AG08395 (cell line): ENCODE measurements at regions not wholly inside any gene's neighbourhood (a gene's known extent, or its start where the extent isn't known, plus 50 kb on each side); places are given as distances from the start of the nearest gene placed in this dataset.

Source experiments
- DNase-seq: peaks from one replicate; pipeline ENCODE4 v3.0.0; 2012; ENCODE audit warnings: mixed read lengths, low spot score

DNA sequence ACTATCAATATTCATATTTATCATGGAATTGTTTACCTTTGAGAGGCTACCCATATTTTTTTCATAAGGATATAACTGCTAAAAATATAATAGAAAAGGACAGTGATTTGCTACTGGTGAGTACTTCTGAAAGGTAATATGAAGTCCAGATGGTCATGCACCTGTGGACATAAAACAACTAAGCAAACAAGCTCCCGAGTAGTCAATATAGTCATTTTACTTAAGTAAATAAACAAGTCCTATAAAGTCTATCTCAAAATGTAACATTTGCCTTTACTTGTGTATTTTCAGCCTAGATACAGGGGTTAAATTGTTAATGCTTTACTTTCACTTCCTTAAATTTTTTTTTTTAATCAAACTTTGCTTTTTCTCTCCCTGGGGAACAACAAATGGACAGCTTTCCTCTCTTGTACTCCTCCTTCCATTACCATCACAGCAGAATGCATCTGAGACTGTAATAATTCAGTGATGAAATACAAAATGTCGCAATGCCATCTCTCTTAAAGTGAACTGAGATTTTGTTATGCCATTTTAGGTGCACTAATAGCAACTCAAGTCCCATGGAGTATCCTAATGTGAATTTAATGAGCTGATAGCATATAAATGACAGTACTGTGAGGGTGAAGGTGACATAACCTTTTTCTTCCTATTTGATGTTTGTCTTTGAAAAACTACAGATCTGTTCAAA is 1325.4 kb upstream of the ZEB2 start:
- no peak for DNase-seq

DNA sequence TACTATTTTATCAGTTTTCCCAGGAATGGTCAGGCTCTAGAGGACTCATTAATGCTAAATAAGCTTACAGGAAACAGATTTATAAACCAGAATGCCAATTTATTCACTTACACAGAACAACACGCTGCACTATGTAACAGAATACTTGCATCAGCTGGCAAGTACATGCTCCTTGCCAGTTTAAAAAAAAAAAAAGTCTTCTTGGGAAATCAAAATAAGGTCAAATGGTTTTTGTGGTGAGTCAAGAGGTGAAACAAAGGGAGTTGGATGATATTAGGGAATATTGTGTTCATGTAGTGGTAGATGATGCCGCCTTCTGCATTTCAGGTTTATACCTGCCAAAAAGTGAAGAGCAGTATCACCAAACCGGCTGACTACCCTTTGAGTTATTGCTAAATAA is 1322.1 kb upstream of the ZEB2 start:
- DNase-seq, result no peak

DNA sequence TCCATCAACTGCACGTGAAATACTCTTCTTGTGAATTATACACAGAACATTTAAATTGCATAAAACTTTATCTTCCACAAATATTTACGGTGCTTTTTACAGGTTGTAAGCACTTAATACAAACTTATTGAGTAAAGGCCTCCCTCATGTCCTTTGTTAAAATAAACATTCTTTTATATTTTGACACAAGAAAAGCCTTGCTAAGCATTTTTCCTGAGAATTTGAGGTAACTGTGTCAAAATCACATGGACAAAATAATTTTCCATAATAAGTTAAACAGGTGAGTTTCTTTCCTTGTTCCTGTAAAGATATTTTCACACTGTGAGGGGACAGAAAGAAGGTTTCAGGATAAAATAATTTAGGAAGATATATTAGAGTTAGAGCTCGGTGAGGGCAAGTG is 1317.1 kb upstream of the ZEB2 start:
- DNase-seq, result no peak

DNA sequence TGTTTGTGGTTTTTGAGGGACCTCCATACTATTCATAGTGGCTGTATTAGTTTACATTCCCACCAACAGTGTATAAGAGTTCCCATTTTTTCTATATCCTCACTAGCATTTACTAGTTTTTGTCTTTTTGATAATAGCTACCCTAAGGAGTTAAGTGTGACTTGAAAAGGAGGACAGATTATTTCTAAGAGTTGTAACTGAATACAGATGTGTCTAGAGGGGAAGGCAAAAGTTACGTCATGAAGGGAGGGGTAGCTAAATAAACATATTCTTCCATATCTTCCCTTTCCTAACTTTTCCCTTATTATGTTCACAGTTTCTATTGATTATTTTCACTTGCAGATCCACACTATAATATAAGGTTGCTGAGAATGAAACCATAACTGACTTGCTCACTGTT is 1315.7 kb upstream of the ZEB2 start:
- DNase-seq, result no peak

DNA sequence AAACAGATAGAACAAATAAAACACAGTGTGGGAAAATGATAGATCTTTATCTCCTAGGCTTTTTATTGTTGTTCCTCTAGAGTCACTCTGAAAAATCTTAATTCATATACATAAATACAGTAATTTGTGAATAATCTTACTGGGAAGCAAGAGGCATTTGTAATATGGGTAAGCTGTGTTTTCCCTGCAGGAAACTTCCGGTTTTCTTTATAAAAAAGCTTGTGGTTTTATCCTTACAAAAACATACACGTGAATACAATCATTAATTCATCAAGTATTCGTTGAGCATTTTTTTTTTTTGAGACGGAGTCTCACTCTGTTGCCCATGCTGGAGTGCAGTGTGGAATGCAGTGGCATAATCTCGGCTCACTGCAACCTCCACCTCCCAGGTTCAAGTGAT is 1312.8 kb upstream of the ZEB2 start:
- DNase-seq, result no peak

DNA sequence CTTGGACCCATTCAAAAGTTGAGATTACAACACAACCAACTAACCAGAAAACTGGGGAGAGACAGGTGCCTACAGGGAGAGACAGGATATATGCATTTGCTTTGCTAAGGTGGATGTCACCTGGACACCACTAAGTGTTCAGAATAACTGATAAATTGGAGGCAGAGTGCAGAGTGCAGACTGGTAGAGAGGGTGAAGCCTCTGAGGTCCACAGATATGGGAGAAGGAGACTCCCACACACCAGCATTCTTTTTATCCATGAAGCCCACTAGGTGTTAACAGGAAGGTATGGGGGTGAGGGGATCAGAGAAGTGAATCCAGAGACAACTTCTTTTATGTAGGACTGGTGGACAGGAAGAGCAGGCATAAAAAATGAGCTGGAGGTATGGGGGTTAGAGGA is 1310.0 kb upstream of the ZEB2 start:
- no peak for DNase-seq

DNA sequence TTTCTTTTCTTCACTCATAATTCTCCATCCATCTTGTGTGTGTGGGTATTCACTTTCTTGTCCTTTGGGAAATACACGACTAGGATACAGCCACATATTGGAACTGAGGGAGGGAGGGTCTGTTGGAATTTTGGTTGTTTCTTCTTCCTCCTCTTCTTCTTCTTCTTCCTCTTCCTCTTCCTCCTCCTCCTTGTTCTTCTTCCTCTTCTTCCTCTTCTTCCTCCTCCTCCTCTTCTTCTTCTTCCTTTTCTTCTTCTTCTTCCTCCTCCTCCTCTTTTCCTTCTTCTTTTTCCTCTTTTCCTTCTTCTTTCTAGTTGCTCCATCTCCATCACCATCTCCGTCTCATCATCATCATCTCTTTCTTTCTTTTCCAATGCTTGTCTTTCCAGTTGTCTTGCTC is 1307.3 kb upstream of the ZEB2 start:
- DNase-seq, result no peak

DNA sequence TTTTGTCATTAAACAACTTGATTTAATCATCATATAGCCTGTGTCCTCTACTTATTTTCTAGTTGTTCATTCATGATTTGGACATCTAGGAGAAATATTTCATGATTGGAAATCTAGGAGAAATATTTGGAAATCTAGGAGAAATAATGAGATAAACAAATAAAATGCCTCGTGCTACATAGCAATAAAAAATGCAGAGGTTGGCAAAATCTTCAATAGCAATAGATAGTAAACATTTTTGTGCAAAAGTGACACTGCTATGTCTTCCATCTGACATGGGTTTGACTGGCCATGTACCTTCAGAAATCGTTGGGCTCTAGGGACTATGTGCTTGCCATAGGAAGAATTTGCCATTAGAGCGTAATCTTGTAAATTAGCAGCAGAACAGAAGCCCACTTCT is 1304.5 kb upstream of the ZEB2 start:
- DNase-seq, result no peak

DNA sequence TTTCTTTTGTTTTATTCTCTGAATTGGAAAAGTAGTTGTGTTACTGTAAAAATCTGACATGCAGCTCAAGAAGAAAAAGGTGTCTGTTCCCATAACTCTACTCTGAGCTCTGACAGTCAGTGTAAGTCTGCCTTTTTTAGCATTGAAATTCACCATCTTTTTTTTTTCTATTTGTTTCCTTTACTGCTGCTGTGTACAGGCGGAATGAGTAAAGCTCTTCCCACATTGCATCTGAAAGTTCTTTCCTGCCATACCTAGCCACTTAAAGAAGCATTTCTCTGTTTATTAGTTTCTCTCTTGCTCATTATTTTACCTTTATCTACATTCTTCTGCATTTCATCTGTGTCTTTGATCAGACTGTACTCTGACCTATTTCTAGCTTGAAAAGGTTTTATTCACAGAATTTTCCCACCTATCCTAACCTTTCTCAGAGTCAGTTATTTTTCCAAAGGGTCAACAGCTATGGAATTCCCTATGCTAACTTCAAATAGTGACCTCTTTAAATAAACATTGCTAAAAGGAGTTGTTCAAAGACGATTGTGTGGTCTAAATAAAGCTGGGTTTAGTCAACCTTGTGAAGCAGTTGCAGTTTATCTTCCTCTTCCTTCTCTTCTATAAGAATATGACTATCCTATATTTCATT is 1303.1 kb upstream of the ZEB2 start:
- DNase-seq, result no peak

DNA sequence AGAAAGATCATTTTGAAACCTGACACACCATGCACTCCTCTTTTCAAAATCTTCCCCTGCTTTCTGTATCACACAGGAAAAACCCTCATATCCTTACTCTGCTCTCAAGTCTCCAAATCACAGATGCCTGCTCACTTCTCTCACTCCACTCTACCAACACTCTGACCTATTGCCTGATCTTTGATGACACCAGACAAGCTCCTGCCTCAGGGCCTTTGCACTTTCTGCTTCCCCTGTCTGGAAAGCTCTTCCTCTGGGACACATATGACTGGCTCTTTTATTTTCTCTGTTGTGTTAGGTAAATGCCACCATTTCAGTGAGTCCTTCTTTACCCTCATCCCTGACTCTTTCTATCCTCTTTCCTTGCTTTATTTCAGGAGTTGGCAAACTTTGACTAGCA is 1300.7 kb upstream of the ZEB2 start:
- DNase-seq, result no peak

DNA sequence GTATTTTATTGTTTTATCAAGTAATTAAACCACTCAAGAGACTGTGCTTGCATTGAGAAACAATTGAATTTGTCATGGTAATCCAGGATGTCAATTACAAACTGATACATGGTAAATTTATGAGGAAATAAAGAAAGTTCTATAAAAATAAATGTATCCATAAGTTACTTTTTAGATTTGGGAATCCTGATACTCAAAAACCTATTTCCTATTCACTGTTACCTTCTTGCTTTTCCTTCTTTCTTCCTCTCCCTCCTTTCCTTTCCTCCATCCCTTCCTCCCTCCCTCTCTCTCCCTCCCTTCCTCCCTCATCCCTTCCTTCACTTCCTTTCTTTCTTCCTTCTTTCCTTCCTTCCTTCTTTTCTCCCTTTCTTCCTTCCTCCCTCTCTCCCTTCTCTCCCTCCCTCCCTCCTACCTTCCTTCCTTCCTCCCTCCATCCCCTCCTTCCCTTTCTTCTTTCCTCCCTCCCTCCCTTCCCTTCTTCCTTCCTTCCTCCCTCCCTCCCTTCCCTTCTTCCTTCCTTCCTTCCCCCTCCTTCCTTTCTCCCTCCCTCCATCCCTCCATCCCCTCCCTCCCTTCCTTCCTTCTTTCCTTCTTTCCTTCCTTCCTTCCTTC is 1299.1 kb upstream of the ZEB2 start:
- DNase-seq, result no peak

DNA sequence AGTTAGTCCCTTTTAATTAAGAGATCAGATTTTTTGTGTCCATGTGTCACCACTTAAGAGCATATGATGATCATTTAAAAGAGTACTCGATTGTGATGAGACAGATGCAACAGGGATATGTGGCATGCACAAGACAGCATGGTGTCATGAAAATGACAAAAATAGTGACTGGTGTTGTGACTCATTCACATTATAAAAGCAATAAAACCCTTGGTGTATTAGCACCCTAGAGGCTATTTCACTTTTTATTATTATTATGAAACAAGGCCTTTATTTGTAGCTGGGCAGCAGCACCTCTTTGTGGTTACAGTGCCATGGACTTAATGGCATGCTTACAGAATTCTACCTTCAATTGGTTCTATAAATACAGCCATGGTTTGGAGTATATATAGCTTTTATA is 1296.0 kb upstream of the ZEB2 start:
- peak; percentile 3 for DNase-seq

DNA sequence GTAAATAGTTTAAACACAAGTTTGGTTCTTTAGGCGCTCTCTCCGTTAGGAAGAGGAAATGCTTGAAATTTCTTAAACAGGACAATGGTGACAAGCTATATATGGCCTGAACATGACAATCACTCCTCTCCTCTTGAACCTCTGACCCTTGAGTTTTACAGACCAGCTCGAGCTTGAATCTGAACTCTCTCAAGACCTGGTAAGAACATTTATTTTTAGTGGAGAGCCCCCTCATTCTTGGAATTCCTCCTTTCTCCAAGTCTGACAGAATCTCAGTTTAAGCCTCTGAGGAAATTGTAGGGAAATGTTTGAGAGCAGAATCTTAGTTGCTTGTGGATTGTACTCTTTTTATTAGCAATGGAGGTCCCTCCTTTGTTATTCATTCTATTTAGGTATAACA is 1293.6 kb upstream of the ZEB2 start:
- no peak for DNase-seq

DNA sequence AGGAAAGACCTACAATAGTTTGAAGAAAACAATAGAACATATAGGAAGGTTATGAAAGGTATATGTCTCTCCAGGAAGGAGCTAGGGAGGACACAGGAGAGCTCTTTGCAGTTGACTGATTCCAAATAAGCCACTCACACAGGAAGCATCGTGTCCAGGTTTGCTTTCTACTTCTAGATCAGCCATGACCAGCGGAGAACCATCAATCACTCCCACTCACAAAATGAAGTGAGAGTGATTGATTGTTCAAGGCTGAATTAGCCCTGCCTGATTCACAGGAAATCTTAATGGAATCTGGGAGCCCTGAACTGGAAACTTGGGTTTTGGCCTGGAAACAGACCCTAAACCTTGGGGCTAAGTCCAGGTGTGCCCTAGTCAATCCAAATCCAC is 1292.2 kb upstream of the ZEB2 start:
- DNase-seq, result no peak

DNA sequence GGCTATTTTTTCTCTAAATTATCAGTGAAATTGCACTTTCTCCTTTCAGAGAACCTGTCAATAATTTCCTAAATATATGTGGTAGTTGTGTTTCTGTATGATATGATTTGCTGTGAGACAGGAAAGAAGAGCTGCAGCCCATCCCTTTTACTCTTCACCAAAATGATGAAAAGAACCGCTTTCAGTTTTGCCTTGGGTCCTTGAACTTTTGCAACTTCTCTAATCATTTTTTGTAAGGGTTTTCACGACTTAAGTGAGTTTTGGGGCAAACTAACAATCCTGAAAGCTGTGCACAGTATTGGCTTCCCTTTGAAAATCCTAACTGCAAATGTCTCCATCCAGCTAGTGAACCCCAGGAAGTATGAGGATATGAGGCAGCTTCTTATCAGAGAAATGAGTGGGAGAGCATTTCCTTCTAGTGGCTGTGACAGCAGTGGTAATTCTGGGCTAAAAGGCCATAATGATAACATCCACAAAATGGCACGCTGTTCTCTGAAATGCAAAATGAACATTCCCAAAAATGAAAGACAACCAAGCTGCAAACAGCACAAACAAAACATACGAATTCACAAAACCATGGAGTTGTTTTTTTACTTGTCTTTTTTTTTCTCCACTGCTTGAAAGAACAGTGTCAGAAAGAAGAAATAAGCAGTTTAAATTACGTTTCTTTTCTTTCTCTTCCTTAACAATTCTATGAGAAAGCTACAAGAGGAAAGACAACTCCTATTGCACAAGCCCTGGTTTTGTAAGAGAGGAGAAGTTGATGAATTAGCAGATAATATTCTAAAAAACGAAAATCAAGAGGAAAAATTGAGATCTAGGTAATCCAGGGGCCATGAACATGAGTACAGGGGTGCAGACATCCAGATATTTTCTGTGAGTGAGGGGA is 1291.6 kb upstream of the ZEB2 start:
- DNase-seq, result no peak

DNA sequence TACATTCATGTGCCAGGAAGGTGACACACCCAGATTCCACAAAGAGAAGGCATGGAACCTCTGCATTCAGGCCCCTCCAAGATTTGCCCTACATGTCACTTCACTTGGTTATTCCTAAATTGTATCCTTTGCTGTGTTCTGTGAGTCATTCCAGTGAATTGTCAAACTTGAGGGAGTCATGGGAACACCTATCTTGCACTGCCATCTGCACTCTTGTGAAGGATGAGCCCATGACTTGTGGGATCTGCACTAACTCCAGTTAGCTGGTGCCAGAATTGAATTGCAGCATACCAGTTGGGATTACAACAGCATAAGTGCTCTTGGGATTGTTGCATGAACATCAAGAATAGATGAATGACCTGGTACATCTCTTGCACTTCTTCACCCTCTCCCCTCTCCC is 1288.0 kb upstream of the ZEB2 start:
- peak; percentile 4 for DNase-seq

DNA sequence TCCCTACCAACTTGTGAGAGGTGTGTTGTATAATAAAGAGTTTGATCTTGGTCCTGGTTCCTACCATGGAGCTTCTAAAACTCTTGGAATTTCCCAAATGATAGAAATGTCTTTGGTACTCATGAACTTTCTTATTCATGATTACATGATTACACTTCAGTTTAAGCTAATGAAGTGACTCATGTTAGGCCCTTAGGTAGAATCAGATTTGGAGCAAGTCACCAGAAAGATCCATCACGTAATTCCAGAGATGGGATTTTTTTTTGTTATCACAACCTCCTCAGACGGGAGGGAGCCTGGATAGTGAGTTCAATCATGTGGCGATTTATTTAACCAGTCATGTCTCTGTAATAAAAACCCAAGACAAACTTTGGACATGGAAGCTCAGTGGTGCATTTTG is 1287.6 kb upstream of the ZEB2 start:
- DNase-seq, result no peak

DNA sequence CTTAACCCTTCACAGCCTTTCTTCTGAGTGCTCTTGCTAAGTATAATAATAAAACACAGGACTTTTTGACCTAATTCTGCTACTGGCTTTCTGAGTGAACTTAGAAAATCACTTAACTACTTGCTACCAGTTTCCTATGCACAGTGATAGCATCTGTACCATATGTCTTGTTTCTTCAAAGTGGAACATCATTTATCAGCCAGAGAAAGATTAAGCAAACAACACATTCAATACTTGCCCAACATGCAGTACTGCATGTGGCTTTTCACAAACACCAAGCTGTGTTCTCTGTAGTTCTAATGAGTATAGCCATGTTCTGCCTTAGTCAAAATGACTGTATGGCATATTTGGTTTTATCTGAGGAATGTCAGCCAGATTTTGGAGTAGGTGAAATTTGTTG is 1286.6 kb upstream of the ZEB2 start:
- DNase-seq, result no peak

DNA sequence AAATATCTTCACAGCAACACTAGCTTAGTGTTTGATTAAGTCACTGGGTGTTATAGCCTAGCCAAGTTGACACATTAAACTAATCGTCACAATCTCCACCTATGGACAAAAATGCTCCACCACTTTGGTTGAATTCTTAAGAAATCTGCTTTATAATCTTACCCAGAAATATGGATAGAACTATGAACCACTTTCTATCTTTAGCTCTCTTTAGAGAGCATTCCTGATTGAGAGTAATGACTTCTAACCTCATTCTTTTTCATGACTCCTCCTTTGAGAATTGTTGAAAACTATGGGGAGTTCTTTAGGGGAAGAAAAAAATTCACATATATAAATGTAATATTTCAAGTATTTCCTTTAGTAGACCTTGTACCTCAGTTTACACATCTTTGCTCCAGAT is 1282.2 kb upstream of the ZEB2 start:
- no peak for DNase-seq

DNA sequence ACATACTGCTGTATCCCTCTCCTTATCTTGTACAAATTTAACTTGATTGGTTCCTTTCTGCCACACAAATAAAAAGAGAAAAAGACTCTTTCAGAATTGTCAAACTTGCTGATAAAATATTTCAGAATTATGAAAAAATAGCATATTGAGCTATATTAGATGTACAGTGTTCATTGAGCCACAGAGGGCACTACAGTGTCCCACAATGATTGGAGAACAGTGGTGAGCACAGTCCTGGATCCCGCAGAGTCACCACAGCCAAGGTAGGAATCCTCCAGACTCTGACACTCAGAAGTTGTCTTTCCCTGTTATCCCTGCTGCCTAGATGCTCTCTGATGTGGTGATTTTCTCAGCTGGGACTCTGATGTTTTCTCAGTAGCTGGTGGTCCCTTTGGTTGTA is 1281.3 kb upstream of the ZEB2 start:
- DNase-seq, result no peak

DNA sequence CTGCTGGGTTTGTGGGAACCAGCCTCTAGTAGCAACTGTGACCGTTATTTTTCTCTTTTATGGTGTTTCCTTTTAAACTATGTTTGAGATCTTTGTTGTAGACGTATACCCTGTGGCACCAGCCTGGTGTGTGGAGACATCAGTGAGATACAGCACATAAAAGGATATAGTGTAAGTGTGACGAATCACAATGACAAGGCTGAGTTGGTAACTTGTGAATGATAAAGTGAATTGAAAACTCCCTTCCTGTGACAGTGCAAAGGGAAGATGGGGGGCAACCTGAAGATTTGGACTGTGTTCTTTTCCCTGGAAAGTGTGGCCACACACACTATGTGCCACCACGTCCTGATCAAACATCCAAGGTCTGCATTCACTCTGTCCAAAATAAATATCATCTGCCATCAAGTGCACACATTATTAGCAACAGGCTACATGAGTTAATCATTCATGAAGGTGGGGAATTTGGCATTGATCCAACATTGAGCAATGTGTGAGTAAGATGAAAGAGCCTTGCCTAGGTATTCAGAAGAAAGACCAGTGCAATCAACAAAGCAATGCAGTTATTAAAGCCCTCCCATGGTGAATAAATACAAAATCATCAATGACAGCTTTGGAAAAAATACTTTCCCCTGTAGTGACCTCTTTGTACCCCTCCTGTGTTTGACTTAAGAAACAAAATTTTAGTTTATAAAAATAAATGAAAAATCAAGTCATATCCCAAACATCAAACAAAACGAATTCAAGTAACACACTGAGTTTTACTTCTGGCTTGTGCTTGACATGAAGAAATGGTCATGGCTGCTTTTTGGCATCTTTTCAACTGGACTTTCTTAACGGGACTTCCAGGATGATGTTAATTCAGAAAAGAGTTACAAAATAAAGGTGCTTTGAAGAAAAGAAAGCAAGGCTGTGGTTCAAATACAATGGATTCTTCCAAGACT is 1280.5 kb upstream of the ZEB2 start:
- DNase-seq, result no peak
